HG03064 (cell line): ENCODE measurements at regions not wholly inside any gene's neighbourhood (a gene's known extent, or its start where the extent isn't known, plus 50 kb on each side); places are given as distances from the start of the nearest gene placed in this dataset.

Experiments
- ATAC-seq: cut with Tn5 transposase; IDR thresholded peaks from one replicate; pipeline ENCODE4 v1.9.1; 2021; ENCODE audit warnings: low read depth; ENCODE audit not compliant: unreplicated experiment

DNA sequence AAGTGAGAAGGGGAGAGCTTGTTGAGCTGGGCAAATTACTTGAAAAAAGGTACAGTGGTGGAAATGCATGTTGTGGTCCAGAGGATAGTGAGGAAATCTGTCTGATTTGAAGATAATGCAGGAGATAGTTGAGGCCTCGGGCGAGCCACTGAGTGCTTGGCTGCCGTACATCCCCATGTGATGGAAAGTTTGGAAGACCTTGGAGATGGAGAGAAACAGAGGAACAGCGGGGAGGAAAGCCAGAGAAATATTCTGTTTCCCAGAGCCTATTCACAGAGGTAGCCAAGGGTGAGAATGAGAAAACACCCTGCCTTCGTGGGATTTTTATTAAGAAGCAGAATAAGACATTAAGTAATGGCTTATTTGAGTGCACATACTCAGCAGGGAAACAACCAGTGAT lies 498.2 kb downstream of the BCL11B start:
- ATAC-seq: no peak

DNA sequence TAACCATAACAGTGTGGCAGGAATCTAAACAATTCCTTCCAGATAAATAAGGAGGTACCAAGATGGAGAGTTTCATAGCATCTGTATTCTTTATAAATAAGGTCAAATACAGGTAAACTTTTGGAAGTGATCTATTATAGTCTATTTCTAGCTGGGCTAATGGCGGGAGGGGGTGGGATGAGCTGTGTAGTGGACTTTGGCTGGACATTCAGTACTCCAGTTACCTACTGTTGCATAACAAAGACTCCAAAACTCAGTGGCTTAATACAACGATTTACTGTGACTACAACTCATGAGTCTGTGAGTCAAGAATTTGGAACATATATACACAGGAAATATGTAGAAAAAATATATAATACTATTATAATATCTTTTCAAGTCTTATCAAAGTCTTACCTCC lies 496.1 kb downstream of the BCL11B start:
- no peak for ATAC-seq

DNA sequence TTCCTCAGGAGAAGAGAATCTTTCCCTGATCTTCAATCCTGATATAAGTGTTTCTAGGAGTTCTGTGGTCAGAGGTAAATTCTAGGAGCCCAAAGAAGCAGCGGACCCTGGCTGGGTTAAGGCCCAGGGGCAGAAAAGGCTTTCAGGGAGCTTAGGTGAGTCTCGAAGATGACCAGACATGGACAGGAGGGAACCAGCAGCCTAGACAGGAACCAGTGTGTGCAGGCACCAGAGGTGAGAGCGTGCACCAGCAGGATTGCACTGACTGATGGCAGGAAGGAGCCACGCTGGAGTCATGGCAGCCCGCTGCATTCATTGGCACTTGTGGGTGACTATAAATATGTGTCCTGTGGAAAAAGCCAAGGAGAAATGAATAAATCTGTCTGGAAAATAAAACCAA lies 489.9 kb downstream of the BCL11B start:
- ATAC-seq: no peak

- ATAC-seq: no peak
These were observed 486.4 kb downstream of the BCL11B start for GRCh38 chr14:98785578-98785977.

DNA sequence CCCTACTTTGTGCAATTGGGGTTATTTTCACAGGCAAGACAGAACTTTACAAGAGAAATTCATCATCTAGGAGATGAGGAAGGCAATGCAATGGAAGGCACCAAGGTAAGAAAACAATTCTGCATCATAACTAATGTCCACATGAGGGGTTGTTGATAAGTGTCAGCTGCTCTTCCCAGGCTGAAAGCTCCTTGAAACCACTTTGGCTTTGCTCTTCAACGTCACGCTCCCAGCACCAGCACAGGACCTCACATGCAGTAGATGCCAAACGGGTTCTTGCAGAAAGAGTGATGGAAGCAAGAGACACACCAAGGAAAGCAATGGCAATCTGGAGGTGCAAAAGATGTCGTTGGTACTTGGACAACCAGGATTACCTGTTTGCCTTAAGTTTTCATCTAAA lies 485.5 kb downstream of the BCL11B start:
- no peak for ATAC-seq

- no peak for ATAC-seq
These were observed 480.3 kb downstream of the BCL11B start for GRCh38 chr14:98791661-98792060.

DNA sequence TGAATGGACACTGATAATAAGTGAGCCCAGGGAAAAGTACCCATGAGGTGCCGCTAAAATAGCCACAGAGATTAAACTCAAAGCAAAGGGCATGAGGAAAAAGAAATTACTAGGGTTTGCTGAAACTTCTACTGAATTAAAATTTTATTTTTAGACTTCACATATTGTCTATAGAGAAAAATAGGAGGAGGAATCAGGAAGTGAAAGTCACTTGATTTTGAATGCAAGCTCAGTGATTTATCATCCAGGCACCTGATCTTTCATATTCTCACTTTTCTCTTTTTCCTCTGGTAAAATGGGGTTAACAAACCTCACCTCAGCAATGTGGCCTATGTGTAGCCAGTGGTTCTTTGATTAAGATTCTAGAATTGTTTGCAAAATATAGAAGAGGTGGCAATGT lies 479.8 kb downstream of the BCL11B start:
- no peak for ATAC-seq

GRCh38 chr14:98798099-98798498 lies 473.9 kb downstream of the BCL11B start:
- ATAC-seq: no peak

- ATAC-seq: no peak
These were observed 472.1 kb downstream of the BCL11B start for GRCh38 chr14:98799891-98800290.

GRCh38 chr14:98802044-98802443 lies 470.0 kb downstream of the BCL11B start:
- no peak for ATAC-seq

- ATAC-seq: no peak
These were observed 468.8 kb downstream of the BCL11B start for GRCh38 chr14:98803196-98803595.

DNA sequence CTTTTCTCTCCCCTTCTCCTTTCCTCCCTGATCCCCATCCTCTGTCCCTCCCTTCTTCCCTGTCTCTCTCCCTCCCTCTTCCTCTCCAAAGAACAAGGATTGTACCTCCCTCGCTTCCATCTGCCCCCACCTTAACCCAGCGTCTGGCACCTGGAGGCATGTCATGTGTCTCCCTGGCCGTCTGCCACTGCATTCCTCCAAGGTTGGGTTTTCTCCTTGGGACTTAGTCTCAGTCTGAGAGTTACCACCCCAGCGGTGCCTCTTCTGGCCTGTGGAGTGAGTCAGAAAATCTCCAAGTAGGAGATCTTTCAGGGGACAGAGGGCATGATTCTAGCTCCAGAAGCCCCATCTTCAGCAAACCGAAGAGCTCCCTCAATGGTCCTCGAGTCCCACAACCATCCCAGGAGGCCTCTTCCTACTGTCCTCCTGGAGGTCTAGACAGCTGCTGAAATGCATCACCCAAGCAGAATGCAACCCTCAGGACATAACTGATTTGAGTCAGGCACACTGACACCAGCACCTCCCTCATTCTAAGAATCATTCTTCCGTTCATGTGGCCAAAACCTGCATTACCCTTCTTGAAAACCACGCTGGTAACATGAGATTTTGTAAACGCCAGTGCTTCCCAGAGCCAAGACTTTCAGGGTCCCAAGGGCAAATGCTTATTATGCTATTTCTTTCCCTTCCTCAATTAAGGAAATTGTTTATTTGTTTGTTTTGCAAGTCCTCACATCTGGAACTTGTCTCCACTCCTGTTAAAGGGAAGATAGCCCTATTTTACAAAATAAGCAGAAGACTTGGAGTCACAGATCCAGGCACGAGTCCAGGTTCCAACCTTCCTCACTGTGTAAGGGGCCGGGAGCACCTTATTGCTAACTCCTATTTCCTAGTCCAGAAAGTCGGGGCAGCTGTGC lies 463.2 kb downstream of the BCL11B start:
- no peak for ATAC-seq

GRCh38 chr14:98816195-98816594 lies 455.8 kb downstream of the BCL11B start:
- ATAC-seq: no peak

DNA sequence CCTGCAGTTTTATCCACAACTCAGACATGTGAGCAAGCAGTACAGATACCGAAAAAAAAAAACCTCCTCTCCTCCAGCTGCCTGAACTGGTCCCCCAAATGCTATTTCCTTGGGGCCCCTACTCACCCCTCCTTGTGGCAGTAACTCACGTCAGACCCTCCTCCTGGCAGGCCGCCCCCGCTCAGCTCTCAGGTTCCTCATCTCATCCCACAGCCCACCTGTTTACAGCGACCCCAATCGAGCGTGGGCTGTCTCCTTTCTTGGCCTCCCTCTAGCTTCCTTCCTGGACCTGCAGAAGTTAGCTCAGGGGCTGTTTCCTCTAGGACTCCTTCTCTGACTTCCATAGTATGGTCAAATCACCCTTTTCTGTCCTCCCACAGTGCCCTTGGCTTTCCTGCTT lies 455.3 kb downstream of the BCL11B start:
- no peak for ATAC-seq

- ATAC-seq: no peak
These were observed 452.7 kb downstream of the BCL11B start for GRCh38 chr14:98819132-98819866.

- no peak for ATAC-seq
These were observed 452.2 kb downstream of the BCL11B start for GRCh38 chr14:98819867-98820206.

DNA sequence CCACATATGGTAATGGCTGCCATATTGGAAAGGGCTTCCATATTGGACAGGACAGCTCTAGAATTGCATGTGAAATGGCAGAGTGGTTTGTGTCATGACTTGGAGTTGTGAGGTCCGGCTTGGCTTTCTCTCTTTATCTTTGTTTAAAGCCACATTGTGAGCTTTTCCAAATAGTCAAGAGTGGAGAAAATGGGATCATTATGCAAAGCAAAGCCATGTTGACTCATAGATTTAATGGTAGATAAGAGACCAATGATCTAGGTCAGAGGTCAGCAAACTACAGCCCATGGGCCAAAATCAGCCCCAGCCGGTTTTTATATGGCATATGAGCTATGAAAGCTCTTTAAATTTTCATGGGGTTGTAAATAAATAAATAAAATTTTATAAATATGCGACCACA lies 449.1 kb downstream of the BCL11B start:
- ATAC-seq: no peak

DNA sequence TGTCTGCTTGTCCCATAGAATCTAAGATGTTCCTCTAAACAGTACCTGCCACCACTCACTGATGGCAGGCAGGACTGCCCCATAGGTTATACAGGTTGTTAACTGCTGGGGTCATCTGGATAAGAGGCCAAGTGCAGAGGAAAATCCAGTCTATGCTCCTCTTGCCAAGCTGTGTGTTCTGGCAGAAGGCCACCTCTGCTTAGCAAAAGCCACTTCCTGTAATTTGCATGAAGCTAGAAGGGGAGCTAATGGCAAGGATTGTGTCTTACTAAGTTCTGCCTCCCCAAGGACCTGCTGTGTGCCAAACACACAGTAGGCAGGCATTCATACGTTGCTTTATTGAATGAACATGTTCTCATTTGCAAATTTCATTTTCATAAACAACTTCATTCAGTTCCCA lies 445.4 kb downstream of the BCL11B start:
- no peak for ATAC-seq

DNA sequence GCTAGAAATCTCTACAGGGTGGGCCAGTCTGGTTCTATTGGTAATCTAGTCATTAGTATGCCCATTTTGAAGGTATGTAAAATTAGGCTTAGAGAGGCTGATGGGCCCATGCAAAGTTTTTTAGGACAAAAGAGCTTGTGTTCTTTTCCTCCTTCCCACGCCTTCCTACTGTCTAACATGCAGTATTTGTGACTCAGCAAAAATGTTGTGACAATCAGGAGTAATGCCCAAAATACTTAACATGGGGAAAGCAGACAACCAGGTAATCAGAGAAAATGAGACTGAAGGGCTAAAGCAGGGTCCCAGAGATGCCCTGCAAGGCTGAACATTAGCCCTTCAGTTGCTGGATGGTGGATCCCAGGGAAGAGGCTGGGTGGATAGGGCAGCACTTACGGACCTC lies 437.9 kb downstream of the BCL11B start:
- ATAC-seq: no peak

- ATAC-seq: no peak
These were observed 436.8 kb downstream of the BCL11B start for GRCh38 chr14:98835051-98835824.

DNA sequence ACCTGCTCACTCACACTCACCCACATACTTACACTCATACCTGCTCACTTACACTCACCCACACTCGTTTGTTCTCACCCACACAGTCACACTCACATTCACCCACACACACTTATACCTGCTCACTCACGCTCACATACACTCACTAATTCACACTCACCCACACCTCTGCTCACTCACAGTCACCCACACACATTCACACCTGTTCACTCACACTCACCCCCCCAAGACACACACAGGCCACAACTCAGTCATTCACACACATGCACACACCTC lies 436.2 kb downstream of the BCL11B start:
- ATAC-seq: no peak

DNA sequence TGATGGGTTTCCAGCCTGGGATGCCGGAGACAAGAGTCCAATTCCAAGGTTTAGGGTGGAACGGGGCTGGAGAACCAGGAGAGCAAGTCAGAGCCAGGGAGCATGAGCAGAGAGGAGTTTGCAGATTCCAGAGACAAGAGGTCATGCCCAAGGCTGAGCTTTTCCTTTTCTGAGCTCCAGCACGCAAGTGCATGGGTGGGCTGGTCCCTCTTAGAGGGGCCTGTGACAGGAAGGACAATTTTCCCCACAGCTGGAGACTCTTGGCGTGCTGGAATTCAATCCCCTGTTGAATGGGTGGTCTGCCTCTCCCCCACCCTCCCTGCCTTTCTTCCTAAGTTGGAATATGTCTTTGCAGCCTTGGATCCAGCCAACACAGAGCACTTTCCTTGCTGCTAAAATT lies 431.9 kb downstream of the BCL11B start:
- no peak for ATAC-seq
